Stimulated activated naive CD8-positive, alpha-beta T cell treated with anti-CD3 and anti-CD28 coated beads, Interleukin-15, Interleukin-2, amounts not matched to agents 100 U/mL and 50 U/mL, for 24 hours (primary cell): ENCODE measurements at regions not wholly inside any gene's neighbourhood (a gene's known extent, or its start where the extent isn't known, plus 50 kb on each side); places are given as distances from the start of the nearest gene placed in this dataset.

ENCODE experiments used
- ATAC-seq: fragments of 150-1000 bp; cut with Tn5 transposase; one replicate; pipeline ENCODE4 v1.10.0; 2021
- DNase-seq: peaks from one replicate; pipeline ENCODE4 v3.0.0; 2021

GRCh38 chr4:10173754-10174749 is 57.5 kb upstream of the WDR1 start:
- ATAC-seq: no peak

GRCh38 chr4:10173037-10173753 is 56.6 kb upstream of the WDR1 start:
- no peak for DNase-seq
- ATAC-seq: no peak

More at GRCh38 chr4:10173754-10174749, 57.5 kb upstream of the WDR1 start:
- no peak for DNase-seq

GRCh38 chr4:10172278-10172921 is 55.8 kb upstream of the WDR1 start:
- ATAC-seq (no peak), DNase-seq (no peak)

- no peak for DNase-seq
Observed at GRCh38 chr4:10171055-10171454, 54.5 kb upstream of the WDR1 start.

GRCh38 chr4:10169839-10170387 is 53.3 kb upstream of the WDR1 start:
- DNase-seq (no peak), ATAC-seq (no peak)

More at GRCh38 chr4:10171055-10171454, 54.5 kb upstream of the WDR1 start:
- no peak for ATAC-seq

- ATAC-seq (no peak), DNase-seq (no peak)
Observed at GRCh38 chr4:10168151-10168550, 51.6 kb upstream of the WDR1 start.

- ATAC-seq (no peak), DNase-seq (no peak)
Observed at GRCh38 chr4:10167201-10167600, 50.6 kb upstream of the WDR1 start.
